H1 (cell line): ENCODE measurements at regions not wholly inside any gene's neighbourhood (a gene's known extent, or its start where the extent isn't known, plus 50 kb on each side); places are given as distances from the start of the nearest gene placed in this dataset.

Experiments
- GABPA ChIP-seq: IDR thresholded peaks from 2 replicates; pipeline ENCODE4 v1.6.1; 2011; ENCODE audit warnings: mild to moderate bottlenecking, low read length, moderate library complexity, borderline replicate concordance; ENCODE audit not compliant: insufficient read depth
- NANOG ChIP-seq: IDR thresholded peaks from 2 replicates; pipeline ENCODE4 v1.6.1; 2011; ENCODE audit warnings: low read length, low read depth, mild to moderate bottlenecking, inconsistent platforms; ENCODE audit not compliant: insufficient read depth, poor library complexity, severe bottlenecking
- SRF ChIP-seq: IDR thresholded peaks from 2 replicates; pipeline ENCODE4 v1.6.1; 2011; ENCODE audit warnings: mild to moderate bottlenecking, low read depth, low read length, moderate library complexity

DNA sequence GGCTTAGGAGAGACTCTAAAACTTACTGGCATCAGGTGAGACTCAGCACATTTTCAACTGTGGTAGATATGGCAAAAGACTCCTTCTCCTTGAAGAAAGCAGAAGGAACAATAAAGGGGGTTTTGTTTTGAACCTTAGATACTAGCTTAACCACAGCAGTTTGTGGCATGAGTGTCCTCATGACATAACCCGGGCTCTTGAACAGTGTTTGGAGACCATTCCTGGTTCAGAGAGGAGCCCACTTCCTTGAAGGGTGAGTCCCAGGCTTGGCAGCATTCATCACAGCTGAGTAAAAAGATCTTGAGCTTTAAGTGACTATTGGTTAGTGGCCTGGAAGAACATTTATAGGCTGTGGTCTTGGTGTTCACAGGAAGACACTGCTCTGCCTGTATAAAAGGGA is 154.5 kb upstream of the KDM5D start (continued):
- TF ChIP-seq SRF (no peak), NANOG (no peak), GABPA (no peak)
